Hematopoietic multipotent progenitor cell treated with erythropoietin and hydrocortisone succinate and interleukin-3 and kit ligand, for 17 days (in vitro differentiated cells): ENCODE measurements at regions not wholly inside any gene's neighbourhood (a gene's known extent, or its start where the extent isn't known, plus 50 kb on each side); places are given as distances from the start of the nearest gene placed in this dataset.
"Not testable (repeated sequence)": the region's sequence is repeated elsewhere in the genome, so short reads cannot be mapped to it uniquely, and the experiment has no call there.

Source experiments
- DNase-seq: peaks from one replicate; pipeline ENCODE4 v3.0.0-alpha.2; 2015; ENCODE audit warnings: low spot score

DNA sequence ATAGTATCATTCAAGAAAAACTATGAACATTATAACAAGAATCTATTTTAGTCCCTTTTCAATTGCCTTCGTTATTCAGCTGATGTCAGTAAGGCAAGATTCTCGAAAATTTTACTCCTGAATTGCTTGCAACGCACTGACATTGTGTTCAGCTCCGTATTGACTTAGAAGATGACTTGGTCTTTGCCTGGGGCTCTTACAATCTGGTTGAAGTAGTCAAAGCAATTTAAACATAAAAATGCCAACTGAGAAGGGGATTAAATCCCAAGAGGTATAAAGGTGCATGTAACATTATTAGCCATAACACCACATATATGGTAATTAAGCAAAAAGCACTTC lies 507.1 kb downstream of the CENPC start:
- no peak for DNase-seq

GRCh38 chr4:67037504-67038227 lies 507.6 kb downstream of the CENPC start:
- DNase-seq: no peak

DNA sequence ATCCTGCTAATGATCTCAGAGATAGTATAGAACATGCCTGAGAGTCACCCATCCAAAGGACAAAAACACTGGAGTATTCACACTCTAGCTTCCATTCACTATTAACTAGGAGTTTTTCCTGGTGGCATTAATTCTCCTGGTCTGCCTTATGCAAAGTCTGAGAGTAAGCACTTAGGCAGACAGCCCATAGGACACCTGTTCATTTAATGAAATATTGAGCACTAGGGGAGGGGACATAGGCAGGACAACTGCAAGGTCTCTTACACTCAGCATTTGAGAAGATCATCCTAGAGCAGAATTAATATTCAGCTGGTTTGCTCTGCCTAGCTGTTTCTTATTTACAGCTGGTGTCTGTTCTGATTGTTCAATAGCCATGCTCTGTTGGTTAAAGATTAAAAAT lies 508.5 kb downstream of the CENPC start:
- DNase-seq: no peak

- DNase-seq: no peak
Measured at GRCh38 chr4:67035986-67036385, 509.3 kb downstream of the CENPC start.

GRCh38 chr4:67035501-67035900 lies 509.8 kb downstream of the CENPC start:
- DNase-seq: no peak

GRCh38 chr4:67030636-67031035 lies 514.7 kb downstream of the CENPC start:
- DNase-seq: no peak

DNA sequence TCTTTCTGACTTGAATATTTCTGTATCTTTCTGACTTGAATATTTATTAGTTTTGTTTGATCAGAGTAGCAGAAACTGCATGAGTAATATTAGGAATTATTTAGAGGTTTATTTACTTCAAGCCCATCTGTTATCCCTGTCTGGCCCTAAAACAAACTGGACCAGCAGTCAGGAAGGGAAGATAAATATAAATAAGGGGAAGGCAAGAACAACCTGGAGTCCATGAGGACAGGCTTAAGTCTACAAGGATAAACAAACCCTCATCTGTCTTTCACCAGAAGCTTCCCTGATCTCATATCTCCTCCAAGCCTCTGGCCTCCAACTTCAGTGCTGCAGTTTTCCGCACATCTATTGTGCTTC lies 524.9 kb downstream of the CENPC start:
- no peak for DNase-seq

DNA sequence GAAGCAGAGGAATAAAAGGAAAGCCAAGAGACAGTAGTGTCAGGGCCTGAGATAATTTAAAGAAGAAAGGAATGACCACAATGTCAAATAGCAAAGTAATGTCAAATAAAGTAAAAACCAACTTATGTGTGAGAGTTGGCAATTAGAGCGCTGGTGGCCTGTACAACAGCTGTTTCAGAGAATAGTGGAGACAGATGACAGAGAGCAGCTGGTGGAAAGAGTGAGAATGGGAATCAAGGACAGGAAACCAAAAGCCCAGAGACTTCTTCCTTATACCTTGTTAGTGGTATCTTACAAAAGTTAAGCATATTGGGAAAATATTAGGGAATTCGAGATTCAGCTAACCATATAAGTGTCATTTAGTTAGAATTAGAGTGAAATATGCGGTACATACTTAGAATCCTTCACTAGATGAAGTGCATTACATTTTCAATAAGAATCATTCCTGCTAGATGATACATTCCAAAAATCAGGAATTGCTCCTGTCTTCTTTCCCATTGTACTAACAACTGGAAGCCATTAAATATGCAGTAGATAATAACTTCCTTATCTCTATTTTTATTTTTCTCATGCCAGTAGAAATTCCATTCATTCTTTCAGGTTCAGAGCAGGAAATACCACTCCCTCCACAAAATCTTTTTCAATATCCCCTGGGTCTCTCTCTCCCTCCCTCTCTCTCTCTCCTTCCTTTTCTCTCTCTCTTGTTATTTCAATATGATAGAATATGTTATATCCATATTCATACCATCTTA lies 525.4 kb downstream of the CENPC start:
- no peak for DNase-seq

- DNase-seq: no peak
Measured at GRCh38 chr4:67014592-67014991, 530.7 kb downstream of the CENPC start.

- no peak for DNase-seq
Measured at GRCh38 chr4:67006791-67007190, 538.5 kb downstream of the CENPC start.

DNA sequence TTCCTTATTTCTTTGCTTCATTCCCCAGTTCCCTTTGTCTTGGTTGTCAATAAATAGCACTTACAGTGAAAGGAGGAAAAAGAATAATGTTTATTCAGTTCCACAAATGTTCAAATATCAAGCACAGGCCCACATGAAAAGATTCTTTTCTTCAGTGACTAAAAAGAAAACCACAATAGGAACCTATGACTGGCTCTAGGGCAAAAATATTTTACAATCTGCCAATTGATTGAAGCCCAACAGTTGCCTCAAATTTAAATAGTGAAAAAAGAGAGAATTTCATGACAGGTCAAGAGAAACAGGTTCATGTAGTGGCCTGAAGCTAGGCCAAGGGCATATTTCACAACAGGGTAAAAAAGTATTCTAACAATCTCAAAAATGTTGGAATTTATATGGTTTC lies 553.8 kb downstream of the CENPC start:
- no peak for DNase-seq

DNA sequence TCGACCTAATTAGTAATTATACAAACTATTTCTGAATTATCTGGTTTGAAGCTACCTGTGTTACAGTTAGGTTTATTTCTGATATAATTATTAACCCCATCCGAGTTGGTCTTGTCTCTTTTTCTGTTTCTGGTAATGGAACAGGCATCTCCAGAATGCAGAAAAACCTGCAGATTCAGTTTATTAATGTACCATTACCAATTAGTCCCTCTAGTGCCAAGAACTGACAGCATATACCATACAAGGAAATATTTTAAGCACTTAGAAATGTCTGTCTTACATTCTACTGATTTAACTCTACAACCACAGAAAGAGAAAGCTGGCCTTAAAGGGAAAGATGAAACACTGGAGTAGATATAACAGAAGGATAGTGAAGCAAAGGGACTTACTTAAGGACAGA lies 570.6 kb downstream of the CENPC start:
- no peak for DNase-seq

DNA sequence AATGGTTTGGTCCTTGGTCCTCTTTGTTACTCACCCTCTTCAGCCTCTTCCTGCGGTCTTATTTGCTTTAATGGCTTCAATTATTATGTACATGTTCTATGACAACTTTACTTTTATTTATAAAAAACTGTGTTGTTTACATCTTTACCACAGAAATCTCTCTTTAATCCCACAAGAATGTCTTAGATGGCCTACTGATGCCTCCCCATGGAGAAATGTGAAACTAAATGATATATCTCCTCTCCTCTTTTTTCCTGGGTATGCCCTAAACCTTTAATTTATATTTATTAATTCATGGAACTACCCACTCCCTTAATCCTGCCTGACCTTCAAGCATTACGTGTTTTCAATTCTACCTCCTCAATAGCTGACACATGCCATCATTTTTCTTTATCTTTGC lies 573.2 kb downstream of the CENPC start:
- DNase-seq: no peak

DNA sequence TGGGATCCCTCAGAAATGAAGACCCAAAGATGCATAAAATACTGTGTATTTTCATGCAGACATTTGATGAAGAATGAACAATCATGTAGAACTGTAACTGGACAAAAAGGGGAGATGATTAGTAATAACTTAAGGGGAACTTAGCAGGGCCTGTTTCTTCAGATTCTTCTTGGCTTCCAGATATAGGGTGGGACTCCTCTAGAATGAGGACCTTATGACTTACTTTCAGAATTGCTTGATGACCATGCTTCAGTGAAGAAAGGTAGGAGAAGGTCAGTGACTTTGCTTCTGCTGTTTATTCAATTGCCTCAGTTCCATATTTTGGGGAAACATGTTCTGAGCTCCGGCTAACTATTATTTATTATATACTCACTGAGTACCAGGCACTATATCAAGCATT lies 580.8 kb downstream of the CENPC start:
- DNase-seq: no peak

DNA sequence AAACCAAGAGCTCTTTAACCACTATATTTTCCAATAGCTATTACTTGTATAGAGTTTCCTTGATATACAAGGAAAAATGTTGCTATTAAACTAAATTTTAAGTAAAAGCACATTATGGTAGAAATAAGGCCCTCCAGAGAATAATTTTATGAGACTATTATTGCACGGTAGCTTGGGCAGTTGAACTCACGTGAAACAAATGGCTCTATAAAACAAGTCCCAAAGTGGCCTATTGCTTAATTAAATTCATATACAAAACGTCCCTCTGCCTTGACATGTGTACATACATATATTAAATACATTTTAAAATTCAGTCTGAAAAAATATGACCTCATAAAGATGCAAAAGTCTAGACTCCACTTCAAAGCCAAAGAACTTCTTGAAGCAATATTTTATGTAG lies 582.2 kb downstream of the CENPC start:
- no peak for DNase-seq

DNA sequence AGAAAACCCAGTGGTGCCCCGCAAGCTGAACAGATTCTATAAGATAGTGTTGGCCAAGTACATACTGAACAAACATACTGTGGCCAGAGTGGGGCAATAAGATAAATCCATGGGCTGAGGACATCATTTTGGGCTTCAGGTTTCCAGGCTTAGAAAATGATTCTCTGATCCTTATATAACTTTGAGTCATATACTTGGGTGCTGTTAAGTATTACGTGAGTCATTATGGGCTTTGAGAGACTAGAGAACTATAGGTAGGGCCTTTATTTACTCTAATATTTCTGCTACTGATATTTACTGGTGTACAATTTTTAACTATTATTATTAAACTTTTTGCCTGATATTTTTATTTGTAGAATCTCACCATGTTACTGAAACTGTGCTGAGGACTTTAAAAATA lies 586.1 kb downstream of the CENPC start:
- no peak for DNase-seq

DNA sequence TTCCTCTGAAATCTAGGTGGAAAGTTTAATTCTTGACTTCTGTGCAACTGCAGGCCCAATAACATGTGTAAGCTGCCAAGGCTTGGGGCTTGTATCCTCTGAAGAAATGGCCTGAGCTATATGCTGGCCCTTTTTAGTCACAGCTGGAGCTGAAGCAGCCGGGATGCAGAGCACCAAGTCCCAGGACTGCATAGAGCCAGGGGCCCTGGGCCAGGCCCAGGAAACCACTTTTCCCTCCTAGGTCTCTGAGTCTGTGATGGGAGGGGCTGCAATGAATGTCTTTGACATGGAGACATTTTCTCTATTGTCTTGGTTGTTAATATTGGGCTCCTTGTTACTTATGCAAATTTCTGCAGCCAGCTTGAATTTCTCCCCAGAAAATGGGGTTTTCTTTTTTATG lies 588.5 kb downstream of the CENPC start:
- DNase-seq: no peak

- no peak for DNase-seq
Measured at GRCh38 chr4:66956426-66956825, 588.9 kb downstream of the CENPC start.

DNA sequence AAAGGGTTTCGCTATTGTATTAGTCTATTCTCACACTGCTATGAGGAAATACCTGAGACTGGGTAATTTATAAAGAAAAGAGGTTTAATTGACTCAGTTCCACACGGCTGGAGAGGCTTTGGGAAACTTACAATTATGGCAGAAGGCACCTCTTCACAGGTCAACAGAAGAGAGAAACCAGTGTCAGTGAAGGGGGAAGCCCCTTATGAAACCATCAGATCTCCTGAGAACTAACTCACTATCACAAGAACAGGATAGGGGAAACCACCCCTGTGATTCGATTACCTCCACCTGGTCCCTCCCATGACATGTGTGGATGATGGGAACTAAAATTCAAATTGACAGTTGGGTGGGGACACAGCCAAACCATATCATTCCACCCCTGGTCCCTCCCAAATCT lies 589.5 kb downstream of the CENPC start:
- no peak for DNase-seq

DNA sequence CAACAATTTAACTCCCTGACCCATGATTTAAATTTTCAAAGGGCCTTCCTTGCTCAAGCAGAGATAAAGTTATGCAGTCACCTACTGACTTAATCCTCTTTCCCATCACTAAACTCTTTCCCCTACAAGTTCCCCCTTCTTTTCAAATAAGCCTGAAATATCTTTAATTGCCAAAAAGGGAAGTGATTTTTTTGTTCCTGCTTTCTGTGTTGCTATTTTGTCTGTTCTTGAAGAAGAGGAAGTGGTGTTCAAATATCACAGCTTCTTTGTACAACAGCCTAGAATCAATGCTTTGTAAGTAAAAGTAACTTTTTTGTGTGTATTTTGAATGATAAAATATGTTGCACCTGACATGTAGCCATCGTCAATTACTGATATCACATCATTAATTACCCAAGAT lies 595.9 kb downstream of the CENPC start:
- no peak for DNase-seq

- no peak for DNase-seq
Measured at GRCh38 chr4:66946761-66947160, 598.5 kb downstream of the CENPC start.

DNA sequence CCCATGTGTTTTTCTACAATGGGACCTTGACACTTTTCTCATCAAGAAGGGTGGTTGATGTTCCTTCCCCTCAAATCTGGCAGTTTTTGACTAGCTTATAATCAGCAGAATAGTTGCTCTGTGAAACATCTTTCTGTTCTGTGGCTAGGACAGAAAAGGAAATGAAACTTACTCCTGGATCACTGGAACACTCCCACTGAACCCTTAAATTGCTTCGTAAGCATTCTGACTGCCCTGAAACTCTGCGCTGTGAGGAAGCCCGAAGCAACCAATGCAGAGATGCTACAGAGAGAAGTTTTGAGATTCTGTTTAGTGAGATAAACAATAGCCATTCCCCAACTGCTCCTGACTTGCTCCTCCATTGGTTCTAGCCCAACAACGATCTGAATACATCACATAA lies 602.2 kb downstream of the CENPC start:
- no peak for DNase-seq

GRCh38 chr4:66931981-66932380 lies 613.3 kb downstream of the CENPC start:
- not testable (repeated sequence) for DNase-seq

DNA sequence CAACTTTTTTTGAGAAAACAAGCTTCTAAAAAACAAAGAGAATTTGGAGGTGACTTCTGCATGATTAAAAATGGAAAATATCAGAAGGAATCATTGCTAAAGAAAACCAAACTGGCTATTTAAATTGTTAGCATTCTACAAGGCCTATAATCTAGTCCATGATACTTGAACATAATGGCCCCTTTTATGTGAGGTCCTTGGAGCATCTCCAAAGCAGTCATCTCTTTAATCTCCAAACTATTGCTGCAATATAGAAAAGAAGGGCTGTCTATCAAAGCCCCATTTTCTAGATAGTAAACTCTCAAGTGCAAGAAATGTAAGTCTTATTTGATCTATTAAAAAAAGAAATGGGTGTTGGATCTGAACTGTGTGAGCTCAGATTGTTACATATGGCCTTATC lies 615.1 kb downstream of the CENPC start:
- DNase-seq: no peak
